ENCODE measurements at regions not wholly inside any gene's neighbourhood (a gene's known extent, or its start where the extent isn't known, plus 50 kb on each side); places are given as distances from the start of the nearest gene placed in this dataset.

GRCh38 chr4:128528793-128529553, 241.4 kb upstream of the PGRMC2 start:
- DNase-seq (ENCODE audit: low read depth in 2 of 2), result no peak

GRCh38 chr4:128527946-128528576, 240.4 kb upstream of the PGRMC2 start:
- no peak for DNase-seq (ENCODE audit: low read depth in 2 of 2)

- no peak for DNase-seq (ENCODE audit: low read depth in 2 of 2)
These were observed 239.7 kb upstream of the PGRMC2 start for GRCh38 chr4:128527351-128527750.

DNA sequence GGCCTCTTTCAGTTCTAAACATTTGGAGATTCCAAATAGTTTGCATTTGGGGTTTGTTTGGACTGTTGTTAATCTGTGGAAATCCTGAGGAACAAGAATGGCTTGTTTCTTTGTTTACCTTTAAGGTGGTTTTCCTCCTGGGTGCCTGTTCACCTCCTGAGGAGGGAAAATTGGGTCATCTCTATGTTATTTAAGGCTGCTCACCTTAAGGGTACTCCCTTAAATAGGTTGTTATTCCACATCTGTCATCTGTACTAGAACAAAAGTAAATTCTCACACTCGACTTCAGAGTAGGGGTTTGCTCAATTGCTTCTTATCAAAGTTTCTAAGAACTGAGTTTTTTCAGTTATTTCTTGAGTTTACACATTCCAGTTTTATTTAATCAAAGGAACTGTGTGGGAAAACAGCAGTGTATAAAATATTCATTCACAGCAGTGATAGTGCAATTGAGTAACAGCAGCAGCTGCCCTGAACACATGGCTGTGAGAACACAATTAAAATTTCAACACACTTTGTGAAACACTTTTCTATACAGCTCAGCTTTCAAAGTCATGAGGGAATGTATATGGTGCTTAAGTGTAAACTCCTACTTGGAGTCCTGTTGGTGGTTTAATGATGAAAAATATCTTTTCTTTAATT, 238.5 kb upstream of the PGRMC2 start:
- DNase-seq (ENCODE audit: low read depth in 2 of 2), result no peak

DNA sequence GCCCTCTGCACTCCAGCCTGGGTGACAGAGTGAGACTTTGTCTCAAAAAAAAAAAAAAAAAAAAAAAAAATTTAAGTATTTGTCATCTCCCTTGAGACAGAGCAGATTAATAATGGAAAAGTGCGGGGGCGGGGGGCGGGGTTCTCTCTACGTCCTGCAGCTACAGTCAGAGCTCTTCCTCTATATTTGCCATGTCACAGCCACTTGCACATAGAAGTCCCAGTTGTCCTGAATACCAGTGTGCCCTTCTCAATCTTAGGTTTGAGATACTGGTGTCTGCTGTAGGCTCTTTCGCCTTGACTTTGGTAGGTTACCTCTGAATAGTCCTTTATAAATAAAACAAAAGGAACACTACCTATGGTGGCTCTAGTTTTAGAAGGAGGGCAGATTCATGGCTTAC, 237.8 kb upstream of the PGRMC2 start:
- no peak for DNase-seq (ENCODE audit: low read depth in 2 of 2)

DNA sequence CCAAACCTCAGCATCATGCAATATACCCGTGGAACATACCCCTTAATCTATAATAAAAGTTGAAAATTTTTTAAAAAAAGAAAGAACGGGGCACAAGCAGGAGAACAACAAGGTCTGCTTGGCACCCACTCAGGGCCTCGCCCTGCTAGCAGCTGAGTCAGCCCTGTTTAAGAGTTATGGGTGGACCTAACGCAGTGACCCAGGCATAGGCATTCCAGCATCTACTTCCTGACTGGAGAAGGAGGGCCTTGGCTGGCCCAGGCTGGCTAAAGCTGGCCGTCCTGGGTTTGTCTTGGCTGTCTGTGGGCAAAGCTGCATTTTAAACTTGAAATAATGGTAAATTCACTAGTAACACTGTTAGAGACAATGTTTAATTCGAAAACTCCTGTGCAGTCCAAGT, 236.7 kb upstream of the PGRMC2 start:
- DNase-seq (ENCODE audit: low read depth in 2 of 2), result no peak

DNA sequence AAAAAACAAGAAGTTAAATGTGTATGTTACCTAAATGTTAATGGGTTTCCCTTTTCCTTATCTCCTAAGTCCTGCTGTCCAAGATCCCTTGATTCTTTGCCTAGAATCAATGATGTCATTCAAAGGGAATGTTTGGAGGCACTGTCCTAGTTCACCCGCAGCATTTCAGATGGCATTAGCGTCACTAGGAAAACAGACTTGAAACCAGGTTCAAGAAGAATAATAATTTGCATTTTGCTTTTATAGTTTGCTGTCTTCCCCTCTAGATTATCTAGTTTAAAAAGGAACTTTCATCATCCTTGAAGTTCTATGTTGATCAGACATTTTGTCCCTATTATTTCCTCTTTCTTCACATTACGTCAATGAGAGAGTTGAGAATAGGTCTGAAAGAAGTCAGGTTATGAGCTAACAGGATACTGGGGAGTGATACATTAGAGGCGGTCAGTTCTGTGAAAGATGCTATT, 234.1 kb upstream of the PGRMC2 start:
- DNase-seq (ENCODE audit: low read depth in 2 of 2), result no peak

GRCh38 chr4:128521156-128521555, 233.5 kb upstream of the PGRMC2 start:
- DNase-seq (ENCODE audit: low read depth in 2 of 2), result no peak

DNA sequence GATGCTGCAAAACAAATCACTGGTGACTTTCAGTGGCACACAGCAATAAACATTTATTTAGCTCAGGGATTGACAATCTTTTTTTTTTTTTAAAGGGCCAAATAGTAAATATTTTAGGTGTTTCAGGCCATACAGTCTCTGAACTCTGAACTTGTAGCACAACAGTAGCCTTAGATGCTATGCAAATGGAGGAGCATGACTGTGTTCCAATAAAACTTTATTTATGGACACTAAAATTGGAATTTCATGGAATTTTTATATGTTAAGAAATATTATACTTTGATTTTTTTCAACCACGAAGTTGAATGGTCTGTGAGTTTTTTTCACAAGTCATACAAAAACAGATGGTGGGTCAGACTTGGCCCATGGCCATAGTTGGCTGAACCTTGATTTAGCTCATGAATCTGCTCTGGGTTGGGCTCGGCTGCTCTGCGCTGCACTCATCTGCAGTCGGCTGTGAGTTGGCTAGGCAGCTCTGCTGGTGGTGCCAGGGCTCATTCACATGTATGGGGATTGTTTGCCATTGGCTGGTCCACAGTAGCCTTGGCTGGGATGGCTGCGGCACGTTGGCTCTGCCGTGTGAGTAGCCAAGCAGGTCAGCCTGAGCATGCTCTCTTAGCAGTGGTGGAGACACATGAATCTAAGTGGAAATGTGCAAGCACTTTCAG, 231.7 kb upstream of the PGRMC2 start:
- DNase-seq (ENCODE audit: low read depth in 2 of 2), result no peak

DNA sequence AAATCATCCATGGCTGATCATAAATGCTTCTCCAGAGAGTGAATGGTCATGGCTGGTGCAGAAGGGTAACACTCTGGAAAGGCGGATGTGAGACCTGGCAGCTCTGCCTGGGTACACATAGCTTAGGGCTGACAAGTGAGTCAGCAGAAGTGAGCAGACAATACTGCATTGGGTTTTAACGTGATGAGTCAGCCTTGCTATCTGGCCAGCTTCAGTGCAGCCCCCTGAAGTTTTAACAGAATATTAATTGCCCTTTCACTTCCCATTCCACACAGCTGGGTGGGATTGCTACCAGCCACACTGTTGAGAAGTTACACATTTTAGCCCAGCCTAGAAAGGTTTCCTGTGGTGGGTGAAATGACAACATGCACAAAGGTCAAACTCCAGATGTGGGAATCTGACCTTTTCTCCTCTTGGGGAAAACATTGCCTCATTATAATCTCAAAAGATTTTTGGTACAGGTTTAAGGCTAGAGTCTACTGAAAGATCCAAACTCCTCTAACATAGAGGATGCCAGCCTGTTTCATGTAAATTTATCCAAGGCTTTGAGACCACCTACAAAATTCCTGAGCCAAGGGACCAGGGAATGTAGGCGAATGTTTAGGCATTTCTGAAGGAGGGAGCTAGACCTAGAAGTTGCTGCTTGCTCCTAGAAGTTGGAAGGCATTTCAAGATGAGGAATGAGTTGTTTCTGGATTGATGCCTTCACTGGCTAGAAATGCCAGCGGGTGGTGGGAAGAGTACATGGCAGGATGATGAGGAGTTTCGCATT, 230.3 kb upstream of the PGRMC2 start:
- DNase-seq (ENCODE audit: low read depth in 2 of 2), result no peak

GRCh38 chr4:128517096-128517738, 229.6 kb upstream of the PGRMC2 start:
- no peak for DNase-seq (ENCODE audit: low read depth in 2 of 2)

GRCh38 chr4:128516301-128516969, 228.8 kb upstream of the PGRMC2 start:
- no peak for DNase-seq (ENCODE audit: low read depth in 2 of 2)

DNA sequence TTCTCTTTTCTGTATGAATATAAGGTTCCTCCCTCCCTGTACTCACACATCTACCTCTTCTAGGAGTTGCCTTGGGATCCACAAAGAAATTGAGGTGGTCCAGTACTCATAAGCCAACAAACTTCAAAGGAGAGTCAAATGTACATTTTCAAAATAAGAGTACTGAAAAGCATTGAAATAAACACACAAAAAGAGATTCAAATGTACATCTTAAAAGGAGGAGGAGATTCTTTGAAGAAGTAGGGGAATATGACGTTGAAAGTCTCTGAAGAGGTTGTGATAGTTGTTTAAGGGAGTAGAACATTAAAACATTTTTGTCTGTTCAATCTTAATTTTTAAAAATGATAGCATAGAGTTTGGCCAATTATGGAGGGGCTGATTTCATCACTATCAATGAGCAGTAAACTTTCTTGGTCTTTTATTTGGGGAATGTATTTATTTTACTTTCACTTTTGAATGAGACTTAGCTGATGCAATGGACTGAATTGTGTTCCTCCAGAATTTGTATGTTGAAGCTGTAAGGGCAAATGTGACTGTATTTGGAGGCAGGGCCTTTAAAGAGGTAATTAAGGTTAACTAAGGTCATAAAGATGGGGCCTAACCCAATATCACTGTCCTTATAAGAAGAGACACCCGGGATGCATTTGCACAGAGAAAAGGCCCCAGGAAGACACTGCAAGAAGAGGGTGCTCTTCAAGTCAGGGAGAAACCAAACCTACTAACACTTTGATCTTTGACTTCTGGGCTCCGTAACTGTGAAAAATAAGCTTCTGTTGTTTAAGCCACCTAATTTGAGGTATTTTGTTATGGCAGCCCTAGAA, 226.3 kb upstream of the PGRMC2 start:
- no peak for DNase-seq (ENCODE audit: low read depth in 2 of 2)

GRCh38 chr4:128512767-128513322, 225.2 kb upstream of the PGRMC2 start:
- no peak for DNase-seq (ENCODE audit: low read depth in 2 of 2)

DNA sequence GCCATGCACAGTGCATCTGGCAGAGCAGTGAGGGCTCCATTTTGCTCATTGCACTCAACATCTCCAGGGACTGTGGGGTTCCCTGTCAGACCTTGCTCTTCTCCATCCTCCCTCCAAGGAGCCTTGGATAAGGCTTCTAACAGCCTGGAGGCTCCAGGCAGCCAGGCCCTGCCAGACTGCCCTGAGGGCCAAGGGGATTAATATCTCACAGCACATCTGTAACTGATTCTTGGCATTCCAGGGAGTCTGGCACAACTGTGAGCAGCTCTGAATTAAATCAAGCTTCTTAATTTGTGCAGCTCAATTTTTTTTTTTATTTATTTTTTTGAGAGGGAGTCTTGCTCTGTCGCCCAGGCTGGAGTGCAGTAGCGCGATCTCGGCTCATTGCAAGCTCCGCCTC, 224.5 kb upstream of the PGRMC2 start:
- DNase-seq (ENCODE audit: low read depth in 2 of 2), result no peak

GRCh38 chr4:128510850-128511249, 223.2 kb upstream of the PGRMC2 start:
- DNase-seq (ENCODE audit: low read depth in 2 of 2), result no peak

DNA sequence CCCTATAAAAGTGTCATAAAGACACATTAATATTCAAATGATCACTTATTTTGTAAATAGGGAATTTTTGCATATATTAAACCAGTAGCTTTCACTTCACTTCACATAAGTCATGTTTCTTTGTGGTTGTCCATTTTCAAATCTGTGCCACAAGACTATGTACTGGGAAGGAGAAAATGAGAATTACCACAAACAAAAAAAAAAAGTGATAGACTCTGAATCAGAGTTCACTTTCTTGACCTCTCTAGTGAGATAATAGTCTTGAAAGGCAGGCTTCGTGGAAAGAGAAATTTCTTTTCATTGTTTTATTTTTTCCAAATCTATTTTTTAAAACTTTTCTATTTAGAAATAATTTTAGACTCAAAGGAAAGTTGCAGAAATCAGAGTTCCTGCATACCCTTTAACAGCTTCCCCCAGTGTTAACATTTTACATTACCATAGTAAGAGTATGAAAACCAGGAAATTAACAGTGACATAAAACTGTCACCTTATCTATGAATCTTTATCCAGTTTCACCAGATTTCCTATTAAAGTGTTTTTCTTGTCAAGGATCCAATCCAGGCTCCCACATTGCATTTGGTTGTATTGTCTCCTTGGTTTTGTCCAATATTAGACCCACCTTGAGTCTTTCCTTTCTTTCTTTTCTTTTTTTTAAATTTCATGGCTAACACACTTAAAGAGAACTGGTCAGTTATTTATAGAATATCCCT, 215.4 kb upstream of the PGRMC2 start:
- DNase-seq (ENCODE audit: low read depth in 2 of 2), result no peak

DNA sequence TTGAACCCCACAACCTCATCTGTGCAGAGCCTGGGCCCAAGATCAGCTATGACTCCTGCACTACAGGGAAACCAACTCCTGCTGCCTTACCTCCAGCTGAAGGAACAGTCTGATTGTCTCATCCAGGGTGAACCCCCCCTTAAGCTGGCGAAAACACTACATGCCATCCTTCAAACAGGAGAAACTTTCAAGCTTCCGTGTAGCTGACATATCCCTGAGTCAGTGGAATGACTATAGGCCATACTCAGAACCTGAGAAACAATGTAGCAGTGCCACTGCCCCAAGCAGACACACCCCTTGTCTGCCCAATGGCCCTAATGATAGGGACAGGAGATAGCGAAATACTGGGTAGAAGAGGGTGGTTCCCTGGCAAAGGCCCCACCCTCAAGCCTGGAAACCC, 213.6 kb upstream of the PGRMC2 start:
- no peak for DNase-seq (ENCODE audit: low read depth in 2 of 2)

Measured in stimulated activated CD4-positive, alpha-beta T cell treated with anti-CD3 and anti-CD28 coated beads, Interleukin-1b, Interleukin-23, amount 100 ng/mL, for 4 hours (primary cell).